GM23248 (cell line): ENCODE measurements at regions not wholly inside any gene's neighbourhood (a gene's known extent, or its start where the extent isn't known, plus 50 kb on each side); places are given as distances from the start of the nearest gene placed in this dataset.

Experiments
- EZH2 ChIP-seq: fragments of 200-600 bp; sonication (generic); IDR thresholded peaks from 2 replicates; pipeline ENCODE4 v1.6.1; 2018; ENCODE audit warnings: antibody characterized with exemption, mild to moderate bottlenecking; ENCODE audit not compliant: insufficient read depth, poor library complexity, severe bottlenecking
- EZH2phosphoT487 ChIP-seq: fragments of 200-600 bp; sonication (generic); IDR thresholded peaks from 2 replicates; pipeline ENCODE4 v1.6.1; 2018; ENCODE audit warnings: antibody characterized with exemption, moderate library complexity, mild to moderate bottlenecking, low read depth; ENCODE audit not compliant: insufficient read depth

- TF ChIP-seq EZH2 (no peak), EZH2phosphoT487 (no peak)
Observed at GRCh38 chr5:93010037-93010436, 571.0 kb downstream of the NR2F1-AS1 start.
